IMR-90 (cell line): ENCODE measurements at regions not wholly inside any gene's neighbourhood (a gene's known extent, or its start where the extent isn't known, plus 50 kb on each side); places are given as distances from the start of the nearest gene placed in this dataset.

ENCODE experiments used
- ATAC-seq: fragments of 200-7000 bp; cut with Tn5 transposase; 2 replicates; pipeline ENCODE4 v1.9.1; 2020; ENCODE audit warnings: low read depth, mild to moderate bottlenecking, moderate library complexity
- BruUV-seq: library from RNA; stranded (reverse); fragments of 400-500 nt; replicated peaks from 2 replicates; lab custom pipeline; 2021; lab: Mats Ljungman, UMichigan
- CTCF ChIA-PET: fragments of 300-600 bp; formaldehyde crosslinking; extraction: SDS; loops from one replicate; lab custom pipeline; 2021; ENCODE audit warnings: antibody characterized with exemption; lab: Yijun Ruan, JAX
- POLR2A ChIA-PET: fragments of 300-600 bp; sonication (Branson Sonifier 250); formaldehyde crosslinking; loops from one replicate; lab custom pipeline; 2022; ENCODE audit warnings: antibody characterized with exemption; ENCODE audit not compliant: unreplicated experiment; lab: Charles Lee
- DNase-seq: peaks from one replicate; pipeline ENCODE4 v3.0.0; 2013
- H2AFZ ChIP-seq: replicated peaks from 2 replicates; pipeline ENCODE3; 2013; ENCODE audit warnings: low read length, mild to moderate bottlenecking; ENCODE audit not compliant: poor library complexity
- H2AK5ac ChIP-seq: 2 replicates; pipeline ENCODE4 v1.6.1; 2013; ENCODE audit warnings: low read depth, low read length, inconsistent platforms
- H2AK9ac ChIP-seq: replicated peaks from 2 replicates; pipeline ENCODE3; 2013; ENCODE audit warnings: mild to moderate bottlenecking, low read depth, low read length, moderate library complexity; ENCODE audit not compliant: poor library complexity
- H2BK120ac ChIP-seq: 2 replicates; pipeline ENCODE4 v1.6.1; 2013; ENCODE audit warnings: low read depth, low read length, inconsistent platforms
- H2BK15ac ChIP-seq: 3 replicates; pipeline ENCODE4 v1.6.1; 2013; ENCODE audit warnings: low read depth, low read length, inconsistent platforms
- H2BK20ac ChIP-seq: 2 replicates; pipeline ENCODE4 v1.6.1; 2013; ENCODE audit warnings: low read depth, mild to moderate bottlenecking, inconsistent platforms, low read length, moderate library complexity
- H2BK5ac ChIP-seq: 2 replicates; pipeline ENCODE4 v1.6.1; 2013; ENCODE audit warnings: mild to moderate bottlenecking, low read depth, low read length, inconsistent platforms; ENCODE audit not compliant: poor library complexity, severe bottlenecking
- H3K14ac ChIP-seq: replicated peaks from 2 replicates; pipeline ENCODE4 v1.6.1; 2013; ENCODE audit warnings: low read depth, low read length, inconsistent platforms
- H3K18ac ChIP-seq: 2 replicates; pipeline ENCODE4 v1.6.1; 2013; ENCODE audit warnings: low read depth, low read length, control low read depth
- H3K23ac ChIP-seq: 2 replicates; pipeline ENCODE4 v1.6.1; 2013; ENCODE audit warnings: low read depth, low read length, inconsistent platforms
- H3K27ac ChIP-seq: 2 replicates; pipeline ENCODE4 v1.5.1; 2013; ENCODE audit warnings: mild to moderate bottlenecking, control low read depth, low read length; ENCODE audit not compliant: insufficient read depth
- H3K27me3 ChIP-seq: 2 replicates; pipeline ENCODE4 v1.6.1; 2013; ENCODE audit warnings: low read length; ENCODE audit not compliant: control insufficient read depth, insufficient read depth
- H3K36me3 ChIP-seq: 2 replicates; pipeline ENCODE4 v1.6.1; 2013; ENCODE audit warnings: low read length, mixed read lengths; ENCODE audit not compliant: control insufficient read depth, insufficient read depth
- H3K4ac ChIP-seq: 2 replicates; pipeline ENCODE4 v1.6.1; 2013; ENCODE audit warnings: low read depth, low read length, inconsistent platforms
- H3K4me1 ChIP-seq: 2 replicates; pipeline ENCODE4 v1.6.1; 2013; ENCODE audit warnings: low read length, mixed read lengths; ENCODE audit not compliant: control insufficient read depth, insufficient read depth
- H3K4me2 ChIP-seq: 2 replicates; pipeline ENCODE4 v1.6.1; 2013; ENCODE audit warnings: low read depth, mild to moderate bottlenecking, control low read depth, low read length, moderate library complexity
- H3K4me3 ChIP-seq: 2 replicates; pipeline ENCODE4 v1.5.1; 2013; ENCODE audit warnings: low read depth, mild to moderate bottlenecking, control low read depth, low read length, moderate library complexity; ENCODE audit not compliant: insufficient read depth
- H3K56ac ChIP-seq: 2 replicates; pipeline ENCODE4 v1.6.1; 2013; ENCODE audit warnings: low read length, inconsistent platforms; ENCODE audit not compliant: insufficient read depth; ENCODE audit errors: extremely low read depth
- H3K79me1 ChIP-seq, 2 experiments: 2 replicates each; pipeline ENCODE4 v1.6.1; 2013; ENCODE audit warnings: low read length in 2 of 2, inconsistent platforms in 1 of 2, low read depth in 1 of 2
- H3K9ac ChIP-seq: 2 replicates; pipeline ENCODE4 v1.6.1; 2013; ENCODE audit warnings: low read depth, low read length, control low read depth
- H3K9me1 ChIP-seq: 2 replicates; pipeline ENCODE4 v1.6.1; 2013; ENCODE audit warnings: low read length, inconsistent platforms; ENCODE audit not compliant: insufficient read depth
- H3K9me3 ChIP-seq: 2 replicates; pipeline ENCODE4 v1.6.1; 2013; ENCODE audit warnings: low read length; ENCODE audit not compliant: control insufficient read depth, insufficient read depth
- H4K20me1 ChIP-seq: 2 replicates; pipeline ENCODE4 v1.6.1; 2013; ENCODE audit warnings: low read length, inconsistent platforms; ENCODE audit not compliant: insufficient read depth
- H4K5ac ChIP-seq: 2 replicates; pipeline ENCODE4 v1.6.1; 2013; ENCODE audit warnings: mild to moderate bottlenecking, low read depth, low read length, control low read depth
- H4K8ac ChIP-seq, 2 experiments: 2 replicates each; pipeline ENCODE4 v1.6.1; 2013; ENCODE audit warnings: low read depth in 2 of 2, low read length in 2 of 2, control low read depth in 1 of 2, inconsistent platforms in 1 of 2
- H4K91ac ChIP-seq: 2 replicates; pipeline ENCODE4 v1.6.1; 2013; ENCODE audit warnings: low read depth, low read length, inconsistent platforms; ENCODE audit not compliant: insufficient read depth
- CEBPB ChIP-seq: IDR thresholded peaks from 2 replicates; pipeline ENCODE4 v1.6.1; 2012; ENCODE audit warnings: low read depth, low read length, improper control_type of control experiment
- CHD1 ChIP-seq: IDR thresholded peaks from 2 replicates; pipeline ENCODE4 v1.6.1; 2012; ENCODE audit warnings: low read depth, low read length, improper control_type of control experiment
- CTCF ChIP-seq: conservative IDR thresholded peaks from 2 replicates; pipeline ENCODE4 v1.5.1; 2012; ENCODE audit warnings: mild to moderate bottlenecking, low read depth, low read length, improper control_type of control experiment
- MAZ ChIP-seq: IDR thresholded peaks from 2 replicates; pipeline ENCODE4 v1.6.1; 2012; ENCODE audit warnings: low read depth, mild to moderate bottlenecking, low read length, improper control_type of control experiment, moderate library complexity, borderline replicate concordance
- MXI1 ChIP-seq: IDR thresholded peaks from 2 replicates; pipeline ENCODE4 v1.6.1; 2012; ENCODE audit warnings: low read depth, mild to moderate bottlenecking, low read length, moderate library complexity, borderline replicate concordance
- NFE2L2 ChIP-seq: fragments of 150-350 bp; IDR thresholded peaks from 2 replicates; pipeline ENCODE4 v1.6.1; 2016; ENCODE audit warnings: low read depth, mild to moderate bottlenecking, low read length
- RAD21 ChIP-seq: IDR thresholded peaks from 2 replicates; pipeline ENCODE4 v1.6.1; 2012; ENCODE audit warnings: low read length, improper control_type of control experiment
- RCOR1 ChIP-seq: IDR thresholded peaks from 2 replicates; pipeline ENCODE4 v1.6.1; 2012; ENCODE audit warnings: mild to moderate bottlenecking, low read length, improper control_type of control experiment; ENCODE audit not compliant: insufficient replicate concordance
- RFX5 ChIP-seq: IDR thresholded peaks from 2 replicates; pipeline ENCODE4 v1.8.0; 2012; ENCODE audit warnings: low read depth, mild to moderate bottlenecking, low read length, moderate library complexity
- SMC3 ChIP-seq: fragments of 150-350 bp; IDR thresholded peaks from 2 replicates; pipeline ENCODE4 v1.6.1; 2016; ENCODE audit warnings: low read depth, mild to moderate bottlenecking, antibody characterized with exemption, low read length, moderate library complexity
- WGBS, 2 experiments: methylation state at CpG; one replicate each; pipeline versions ENCODE4 v1.1.5 to v1.1.7; 2013; ENCODE audit warnings: missing lambda C conversion rate in 2 of 2; ENCODE audit not compliant: insufficient read length in 1 of 2; ENCODE audit errors: extremely low coverage in 2 of 2; 5-methylcytosine and 5-hydroxymethylcytosine counted together
- dilution Hi-C: fragments of 300-500 bp; cut with HindIII; formaldehyde crosslinking; loops from one replicate; pipeline ENCODE4 v1.14.3; 2018; ENCODE audit warnings: low sequenced_read_pairs; ENCODE audit not compliant: unreplicated experiment
- in situ Hi-C: fragments of 300-500 bp; cut with MboI; formaldehyde crosslinking; loops from 3 replicates; pipeline ENCODE4 v1.14.3; 2019; ENCODE audit warnings: low sequenced_read_pairs, inconsistent platforms, mixed read lengths
- intact Hi-C: fragments of 100-400 bp; cut with micrococcal nuclease; formaldehyde crosslinking; loops from 2 replicates; pipeline ENCODE4 v1.10.0; 2022
- TF ChIP-seq, protein P1 (sequence below): fragments of 150-350 bp; IDR thresholded peaks from 2 replicates; pipeline ENCODE4 v1.6.1; 2017; ENCODE audit warnings: mild to moderate bottlenecking, antibody characterized with exemption, low read length, low read depth

- Histone ChIP-seq H3K9ac (no peak overlapping the region), H3K36me3 (no peaks in the 10 kb centered on the region), H3K79me1 (no peaks in the 10 kb centered on the region), H3K4ac (no peak overlapping the region), H3K4me3 (no peak overlapping the region), H2BK15ac (no peak overlapping the region), H3K9me1 (no peaks in the 10 kb centered on the region), H3K14ac (no peak overlapping the region), H3K4me2 (no peak overlapping the region), H2BK20ac (no peak overlapping the region), H4K8ac (no peak overlapping the region), H2BK120ac (no peak overlapping the region), H3K18ac (no peak overlapping the region), H3K27me3 (no peaks in the 10 kb centered on the region), H2AK9ac (no peak overlapping the region), H4K20me1 (no peaks in the 10 kb centered on the region), H4K5ac (no peak overlapping the region), H2AK5ac (no peak overlapping the region), H3K4me1 (no peaks in the 10 kb centered on the region), H2BK5ac (no peak overlapping the region), H3K23ac (no peak overlapping the region), H3K56ac (no peak overlapping the region), H3K9me3 (no peaks in the 10 kb centered on the region), H4K91ac (no peak overlapping the region), H3K27ac (no peak overlapping the region), H2AFZ (no peak overlapping the region)
- WGBS, 2 experiments = no CpG with 5 or more reads among the region's 3 CpGs
- no peak for TF ChIP-seq RAD21
- TF ChIP-seq NFE2L2 = no peak
- TF ChIP-seq CTCF = no peak
- TF ChIP-seq CHD1 = no peak
- TF ChIP-seq MXI1 = no peak
- TF ChIP-seq, protein P1, sequence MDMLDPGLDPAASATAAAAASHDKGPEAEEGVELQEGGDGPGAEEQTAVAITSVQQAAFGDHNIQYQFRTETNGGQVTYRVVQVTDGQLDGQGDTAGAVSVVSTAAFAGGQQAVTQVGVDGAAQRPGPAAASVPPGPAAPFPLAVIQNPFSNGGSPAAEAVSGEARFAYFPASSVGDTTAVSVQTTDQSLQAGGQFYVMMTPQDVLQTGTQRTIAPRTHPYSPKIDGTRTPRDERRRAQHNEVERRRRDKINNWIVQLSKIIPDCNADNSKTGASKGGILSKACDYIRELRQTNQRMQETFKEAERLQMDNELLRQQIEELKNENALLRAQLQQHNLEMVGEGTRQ = no peak
- no peak for TF ChIP-seq CEBPB
- TF ChIP-seq SMC3 = no peak
- no peak for TF ChIP-seq RFX5
- TF ChIP-seq RCOR1 = no peak
- TF ChIP-seq MAZ = no peak
- BruUV-seq = no TSS peak
- dilution Hi-C loops = no loop called here
- intact Hi-C loops = no loop called here
- DNase-seq (no peak), ATAC-seq (no peak)
- ChIA-PET CTCF (no interaction called here), POLR2A (no interaction called here)
- in situ Hi-C loops = no loop called here
Observed at GRCh38 chr3:40680685-40681657, 156.2 kb downstream of the ZNF621 start.
